ENCODE measurements at regions not wholly inside any gene's neighbourhood (a gene's known extent, or its start where the extent isn't known, plus 50 kb on each side); places are given as distances from the start of the nearest gene placed in this dataset.

GRCh38 chr20:20793591-20793990 is 81.1 kb upstream of the RALGAPA2 start:
- ATAC-seq (no peak), DNase-seq (no peak)

GRCh38 chr20:20791664-20792568 is 79.5 kb upstream of the RALGAPA2 start:
- no peak for TF ChIP-seq CTCF (IDR thresholded peaks at IDR 0.05)
- Histone ChIP-seq H3K27ac (no peak overlapping the region), H3K27me3 (no peaks in the 10 kb centered on the region), H3K4me3 (no peak overlapping the region), H3K9me3 (peaks cover 0 to 3% (median 0%) of the 10 kb centered on the region in 11 donors), H3K4me1 (peaks cover 0 to 1% (median 0%) of the 10 kb centered on the region in 9 donors), H3K36me3 (no peaks in the 10 kb centered on the region)
- 78% methylated on average over 14 of the region's 14 CpGs for WGBS, 2 donors
- ATAC-seq (no peak), DNase-seq (no peak)
- intact Hi-C loops (cut with DNase I), result no loop called here

More at GRCh38 chr20:20793591-20793990, 81.1 kb upstream of the RALGAPA2 start:
- 41 to 54% methylated on average over 2 of the region's 2 CpGs for WGBS, 2 donors
- Histone ChIP-seq H3K36me3 (no peaks in the 10 kb centered on the region), H3K27ac (no peak overlapping the region), H3K4me1 (no peaks in the 10 kb centered on the region), H3K27me3 (no peaks in the 10 kb centered on the region), H3K9me3 (no peaks in the 10 kb centered on the region), H3K4me3 (no peak overlapping the region)
- TF ChIP-seq CTCF (IDR thresholded peaks at IDR 0.05), result no peak
- intact Hi-C loops (cut with DNase I), result no loop called here

GRCh38 chr20:20788308-20788707 is 75.9 kb upstream of the RALGAPA2 start:
- 87 to 88% methylated on average over 4 of the region's 4 CpGs for WGBS, 2 donors
- DNase-seq, result no peak
- H3K27me3 ChIP-seq, result no peaks in the 10 kb centered on the region
- ATAC-seq, result no peak
- H3K27ac ChIP-seq, result no peak overlapping the region
- no peaks in the 10 kb centered on the region for H3K36me3 ChIP-seq
- H3K4me3 ChIP-seq, result no peak overlapping the region
- H3K9me3 ChIP-seq, result peaks cover 0 to 8% (median 0%) of the 10 kb centered on the region in 11 donors
- intact Hi-C loops (cut with DNase I), result loop anchor here in 1 of 10 donors (5.0 kb wide), 1 partner anchor 34 kb away; no protein-coding TSS in a partner anchor
- peaks cover 0 to 16% (median 2%) of the 10 kb centered on the region in 9 donors for H3K4me1 ChIP-seq
- no peak for TF ChIP-seq CTCF (IDR thresholded peaks at IDR 0.05)

- DNase-seq, result no peak
- WGBS, 2 donors, result 75 to 77% methylated on average over 2 of the region's 2 CpGs
Observed at GRCh38 chr20:20786428-20786827, 74.0 kb upstream of the RALGAPA2 start.

More at GRCh38 chr20:20786428-20786827, 74.0 kb upstream of the RALGAPA2 start:
- Histone ChIP-seq H3K36me3 (no peaks in the 10 kb centered on the region), H3K9me3 (peaks cover 0 to 8% (median 0%) of the 10 kb centered on the region in 11 donors), H3K4me3 (no peak overlapping the region), H3K27ac (no peak overlapping the region), H3K27me3 (no peaks in the 10 kb centered on the region), H3K4me1 (peaks cover 0 to 35% (median 19%) of the 10 kb centered on the region in 9 donors)
- intact Hi-C loops (cut with DNase I), result loop anchor here in 1 of 10 donors (5.0 kb wide), 1 partner anchor 36 kb away; no protein-coding TSS in a partner anchor
- no peak for TF ChIP-seq CTCF (IDR thresholded peaks at IDR 0.05)
- no peak for ATAC-seq
